ENCODE measurements at regions not wholly inside any gene's neighbourhood (a gene's known extent, or its start where the extent isn't known, plus 50 kb on each side); places are given as distances from the start of the nearest gene placed in this dataset.

- DNase-seq (ENCODE audit: insufficient read length, low spot score) (no peak), FAIRE-seq (no peak)
- no peak for TF ChIP-seq CTCF (IDR thresholded peaks at IDR 0.05; ENCODE audit: insufficient read depth, missing control alignments)
These were observed 220.1 kb upstream of the STK26 start for GRCh38 chrX:131802836-131803626.

GRCh38 chrX:131812847-131813825 is 210.0 kb upstream of the STK26 start:
- no peak for TF ChIP-seq CTCF (IDR thresholded peaks at IDR 0.05; ENCODE audit: insufficient read depth, missing control alignments)
- no peak for FAIRE-seq
- no peak for DNase-seq (ENCODE audit: insufficient read length, low spot score)

- no peak for DNase-seq (ENCODE audit: insufficient read length, low spot score)
- no peak for FAIRE-seq
- no peak for TF ChIP-seq CTCF (IDR thresholded peaks at IDR 0.05; ENCODE audit: insufficient read depth, missing control alignments)
These were observed 206.5 kb upstream of the STK26 start for GRCh38 chrX:131816551-131817136.

- no peak for TF ChIP-seq CTCF (IDR thresholded peaks at IDR 0.05; ENCODE audit: insufficient read depth, missing control alignments)
- DNase-seq (ENCODE audit: insufficient read length, low spot score) (no peak), FAIRE-seq (no peak)
These were observed 204.7 kb upstream of the STK26 start for GRCh38 chrX:131818297-131818936.

- DNase-seq (ENCODE audit: insufficient read length, low spot score) (no peak), FAIRE-seq (no peak)
- TF ChIP-seq CTCF (IDR thresholded peaks at IDR 0.05; ENCODE audit: insufficient read depth, missing control alignments), result no peak
These were observed 201.0 kb upstream of the STK26 start for GRCh38 chrX:131821945-131822622.

- no peak for TF ChIP-seq CTCF (IDR thresholded peaks at IDR 0.05; ENCODE audit: insufficient read depth, missing control alignments)
- no peak for DNase-seq (ENCODE audit: insufficient read length, low spot score)
- no peak for FAIRE-seq
These were observed 196.5 kb upstream of the STK26 start for GRCh38 chrX:131826572-131826971.
